Glutamatergic neuron (in vitro differentiated cells): ENCODE measurements at regions not wholly inside any gene's neighbourhood (a gene's known extent, or its start where the extent isn't known, plus 50 kb on each side); places are given as distances from the start of the nearest gene placed in this dataset.

Experiments used
- DNase-seq: peaks from one replicate; pipeline ENCODE4 v3.0.0; 2022
- H3K27ac Mint-ChIP-seq: one replicate; pipeline ENCODE4 v1.8.0; 2020; ENCODE audit warnings: mild to moderate bottlenecking, mixed read lengths, inconsistent platforms; ENCODE audit not compliant: unreplicated experiment
- H3K27me3 Mint-ChIP-seq: one replicate; pipeline ENCODE4 v1.8.0; 2020; ENCODE audit warnings: mild to moderate bottlenecking, moderate library complexity, mixed read lengths, inconsistent platforms; ENCODE audit not compliant: unreplicated experiment
- H3K36me3 Mint-ChIP-seq: one replicate; pipeline ENCODE4 v1.8.0; 2020; ENCODE audit warnings: mild to moderate bottlenecking, mixed read lengths, inconsistent platforms; ENCODE audit not compliant: unreplicated experiment
- H3K4me1 Mint-ChIP-seq: one replicate; pipeline ENCODE4 v1.8.0; 2020; ENCODE audit warnings: mild to moderate bottlenecking, low read depth, mixed read lengths, inconsistent platforms; ENCODE audit not compliant: unreplicated experiment
- H3K4me3 Mint-ChIP-seq: one replicate; pipeline ENCODE4 v1.8.0; 2020; ENCODE audit warnings: mild to moderate bottlenecking, mixed read lengths, inconsistent platforms; ENCODE audit not compliant: unreplicated experiment
- H3K9me3 Mint-ChIP-seq: one replicate; pipeline ENCODE4 v1.8.0; 2020; ENCODE audit warnings: mild to moderate bottlenecking, moderate library complexity, mixed read lengths, inconsistent platforms; ENCODE audit not compliant: unreplicated experiment
- CTCF ChIP-seq: fragments of 200-600 bp; sonication (generic); IDR thresholded peaks from one replicate; pipeline ENCODE4 v1.5.0; 2021; ENCODE audit not compliant: partially characterized antibody, unreplicated experiment

- Mint-ChIP-seq H3K9me3 (no peaks in the 10 kb centered on the region), H3K4me1 (no peaks in the 10 kb centered on the region), H3K4me3 (no peak overlapping the region), H3K27me3 (no peaks in the 10 kb centered on the region), H3K36me3 (no peaks in the 10 kb centered on the region), H3K27ac (no peak overlapping the region)
- TF ChIP-seq CTCF, result no peak
- DNase-seq, result no peak
Observed at GRCh38 chr9:18385696-18386490, 88.1 kb upstream of the ADAMTSL1 start.

GRCh38 chr9:18390393-18390792, 83.6 kb upstream of the ADAMTSL1 start:
- Mint-ChIP-seq H3K27ac (no peak overlapping the region), H3K27me3 (no peaks in the 10 kb centered on the region), H3K9me3 (no peaks in the 10 kb centered on the region), H3K4me3 (no peak overlapping the region), H3K4me1 (no peaks in the 10 kb centered on the region), H3K36me3 (no peaks in the 10 kb centered on the region)
- TF ChIP-seq CTCF, result no peak
- no peak for DNase-seq

- Mint-ChIP-seq H3K4me1 (no peaks in the 10 kb centered on the region), H3K36me3 (no peaks in the 10 kb centered on the region), H3K4me3 (no peak overlapping the region), H3K27me3 (no peaks in the 10 kb centered on the region), H3K27ac (no peak overlapping the region), H3K9me3 (no peaks in the 10 kb centered on the region)
- TF ChIP-seq CTCF, result no peak
- no peak for DNase-seq
Observed at GRCh38 chr9:18393340-18394130, 80.4 kb upstream of the ADAMTSL1 start.

GRCh38 chr9:18394847-18395351, 79.1 kb upstream of the ADAMTSL1 start:
- Mint-ChIP-seq H3K9me3 (no peaks in the 10 kb centered on the region), H3K4me1 (no peaks in the 10 kb centered on the region), H3K27me3 (no peaks in the 10 kb centered on the region), H3K36me3 (no peaks in the 10 kb centered on the region), H3K4me3 (no peak overlapping the region), H3K27ac (no peak overlapping the region)
- no peak for TF ChIP-seq CTCF
- no peak for DNase-seq

GRCh38 chr9:18396102-18396728, 77.7 kb upstream of the ADAMTSL1 start:
- Mint-ChIP-seq H3K27ac (no peak overlapping the region), H3K9me3 (no peaks in the 10 kb centered on the region), H3K27me3 (no peaks in the 10 kb centered on the region), H3K36me3 (no peaks in the 10 kb centered on the region), H3K4me1 (no peaks in the 10 kb centered on the region), H3K4me3 (no peak overlapping the region)
- DNase-seq, result no peak
- no peak for TF ChIP-seq CTCF
